Activated CD4-positive, alpha-beta T cell treated with anti-CD3 and anti-CD28 coated beads for 36 hours (primary cell): ENCODE measurements at regions not wholly inside any gene's neighbourhood (a gene's known extent, or its start where the extent isn't known, plus 50 kb on each side); places are given as distances from the start of the nearest gene placed in this dataset.
"Not testable (repeated sequence)": the region's sequence is repeated elsewhere in the genome, so short reads cannot be mapped to it uniquely, and the experiment has no call there.

Experiments used
- ATAC-seq: fragments of 200-7000 bp; cut with Tn5 transposase; one replicate; pipeline ENCODE4 v1.10.0; 2021; ENCODE audit warnings: mild to moderate bottlenecking, moderate library complexity
- CTCF ChIA-PET: fragments of 350-600 bp; sonication (Branson Sonifier 250); formaldehyde crosslinking; loops from one replicate; lab custom pipeline; 2021; ENCODE audit warnings: antibody characterized with exemption; lab: Charles Lee
- POLR2A ChIA-PET: fragments of 350-600 bp; sonication (Branson Sonifier 250); formaldehyde crosslinking; loops from one replicate; lab custom pipeline; 2021; ENCODE audit warnings: antibody characterized with exemption, inconsistent platforms; lab: Charles Lee
- DNase-seq: peaks from one replicate; pipeline ENCODE4 v3.0.0-alpha.2; 2020
- H3K27ac Mint-ChIP-seq: one replicate; pipeline ENCODE4 v1.8.0; 2021; ENCODE audit warnings: mixed read lengths
- H3K27me3 Mint-ChIP-seq: one replicate; pipeline ENCODE4 v1.8.0; 2021; ENCODE audit warnings: mixed read lengths
- H3K36me3 Mint-ChIP-seq: one replicate; pipeline ENCODE4 v1.8.0; 2021; ENCODE audit warnings: low read depth, mixed read lengths
- H3K4me1 Mint-ChIP-seq: one replicate; pipeline ENCODE4 v1.8.0; 2021; ENCODE audit warnings: mixed read lengths
- H3K4me3 Mint-ChIP-seq: one replicate; pipeline ENCODE4 v1.8.0; 2021; ENCODE audit warnings: mild to moderate bottlenecking, moderate library complexity, mixed read lengths
- H3K9me3 Mint-ChIP-seq: one replicate; pipeline ENCODE4 v1.8.0; 2021; ENCODE audit warnings: low read depth, mixed read lengths
- intact Hi-C, 2 experiments: fragments of 100-400 bp; cut with DNase I in 1 of 2; cut with micrococcal nuclease in 1 of 2; formaldehyde crosslinking; loops; one replicate each; pipeline versions ENCODE4 v1.14.2 to v1.15.1; 2022 to 2024; cut with DNase I, micrococcal nuclease

DNA sequence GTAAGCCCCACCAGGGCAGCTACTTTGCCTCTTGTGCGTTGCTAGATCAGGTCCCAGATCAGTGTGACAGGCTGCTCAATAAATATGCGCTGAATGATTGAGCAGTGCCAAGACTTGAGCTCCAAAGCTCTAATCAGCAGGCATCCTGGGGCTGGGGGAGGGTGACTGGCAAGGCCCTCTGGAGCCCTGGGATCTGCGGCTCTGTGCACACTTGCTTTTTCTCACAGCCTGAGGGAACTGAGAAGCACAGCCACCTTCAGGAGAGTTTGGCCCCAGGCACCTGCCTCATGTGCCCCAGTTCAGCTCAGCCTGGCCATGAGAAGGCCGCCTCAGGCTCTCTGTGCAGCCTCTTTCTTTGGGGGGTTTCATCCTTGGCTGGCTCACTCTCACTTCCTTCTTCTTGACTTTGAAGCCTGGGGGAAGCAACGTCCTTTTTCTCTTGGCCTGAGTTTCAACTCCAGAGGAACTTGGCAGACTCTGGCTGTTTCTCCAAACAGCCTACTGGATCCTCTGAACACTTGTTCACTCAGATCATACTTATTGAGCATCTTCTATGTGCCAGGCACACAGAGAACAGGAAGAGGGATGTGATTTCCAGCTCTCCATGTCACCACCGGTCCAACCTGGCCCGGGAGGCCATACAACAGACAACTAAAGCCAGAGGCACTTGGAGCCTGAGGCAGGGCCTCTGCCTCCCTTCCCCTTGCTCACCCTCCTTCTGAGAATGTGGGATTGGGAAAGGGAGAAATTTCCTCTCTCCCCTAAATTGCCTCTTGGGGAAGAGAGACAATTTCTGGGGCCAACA lies 114.0 kb downstream of the VEGFA start:
- Mint-ChIP-seq H3K27ac (no peak overlapping the region), H3K27me3 (no peaks in the 10 kb centered on the region), H3K4me1 (no peaks in the 10 kb centered on the region), H3K36me3 (no peaks in the 10 kb centered on the region), H3K4me3 (no peak overlapping the region), H3K9me3 (no peaks in the 10 kb centered on the region)
- CTCF ChIA-PET = interaction anchor here (0.6 kb wide), 1 partner anchor 16 kb away, joined by 3 read pairs; no protein-coding TSS in a partner anchor
- DNase-seq = no peak
- no peak for ATAC-seq
- intact Hi-C loops = no loop called here
- POLR2A ChIA-PET = interaction anchor here (0.6 kb wide), 1 partner anchor 9 kb away, joined by 3 read pairs; no protein-coding TSS in a partner anchor

DNA sequence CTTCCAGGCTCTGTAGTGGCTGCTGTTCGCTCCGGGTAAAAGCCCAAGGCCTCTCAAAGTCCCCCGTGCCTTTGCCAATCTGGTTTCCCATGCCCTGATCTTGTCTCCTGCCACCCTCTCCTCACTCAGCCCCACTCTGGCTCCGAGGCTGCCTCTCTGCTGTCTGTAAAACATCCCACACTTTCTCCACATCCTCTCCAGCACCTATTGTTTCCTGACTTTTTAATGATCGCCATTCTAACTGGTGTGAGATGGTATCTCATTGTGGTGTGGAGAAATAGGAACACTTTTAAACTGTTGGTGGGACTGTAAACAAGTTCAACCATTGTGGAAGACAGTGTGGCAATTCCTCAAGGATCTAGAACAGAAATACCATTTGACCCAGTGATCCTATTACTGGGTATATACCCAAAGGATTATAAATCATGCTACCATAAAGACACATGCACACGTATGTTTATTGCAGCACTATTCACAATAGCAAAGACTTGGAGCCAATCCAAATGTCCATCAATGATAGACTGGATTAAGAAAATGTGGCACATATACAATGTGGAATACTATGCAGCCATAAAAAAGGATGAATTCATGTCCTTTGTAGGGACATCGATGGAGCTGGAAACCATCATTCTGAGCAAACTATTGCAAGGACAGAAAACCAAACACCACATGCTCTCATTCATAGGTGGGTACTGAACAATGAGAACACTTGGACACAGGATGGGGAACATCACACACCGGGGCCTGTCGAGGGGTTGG lies 112.9 kb downstream of the VEGFA start:
- H3K27me3 Mint-ChIP-seq, POLR2A ChIA-PET, DNase-seq, H3K4me1 Mint-ChIP-seq, H3K36me3 Mint-ChIP-seq, H3K9me3 Mint-ChIP-seq, ATAC-seq, H3K27ac Mint-ChIP-seq, H3K4me3 Mint-ChIP-seq, intact Hi-C loops, CTCF ChIA-PET: not testable (repeated sequence)

DNA sequence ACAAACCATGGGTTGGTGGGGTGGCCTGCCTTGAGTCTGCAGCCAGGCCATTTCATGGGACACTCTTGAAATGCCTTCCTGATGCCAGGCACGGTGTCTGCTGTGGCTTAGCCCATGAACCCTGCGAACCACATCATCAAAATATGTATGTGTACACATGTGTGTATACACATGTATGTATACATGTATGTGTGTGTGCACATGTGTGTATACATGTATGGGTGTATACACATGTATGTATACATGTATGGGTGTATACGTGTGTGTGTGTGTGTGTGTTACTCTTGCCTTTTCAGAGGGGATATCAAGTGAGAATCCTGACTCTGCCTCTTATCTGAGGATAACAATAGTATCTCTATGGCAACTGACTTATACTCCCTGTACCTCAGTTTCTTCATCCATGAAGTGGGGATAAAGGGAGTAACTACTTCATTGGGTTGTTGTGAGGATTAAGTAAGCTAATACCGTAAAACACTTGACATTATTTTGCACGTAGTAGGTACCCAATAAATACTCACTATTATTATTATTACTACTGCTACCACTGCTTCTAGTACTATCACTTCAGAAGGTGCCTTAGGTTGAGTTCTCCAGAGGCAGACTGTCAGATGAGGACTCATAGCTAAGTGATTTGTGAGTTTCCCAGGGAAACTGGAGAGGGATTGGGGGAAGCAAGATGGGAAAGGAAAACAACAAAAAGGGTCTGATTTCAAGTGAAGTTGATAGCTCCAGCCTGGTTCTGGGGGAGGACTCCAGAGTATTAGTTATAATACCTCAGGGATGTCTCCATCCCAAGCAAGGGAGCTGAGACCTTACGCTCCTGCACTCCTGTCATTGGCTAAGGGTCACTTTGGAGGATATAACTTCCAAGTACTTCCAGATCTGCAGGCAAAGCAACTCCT lies 110.5 kb downstream of the VEGFA start:
- H3K4me3 Mint-ChIP-seq = no peak overlapping the region
- ChIA-PET POLR2A (no interaction called here), CTCF (interaction anchor here (0.6 to 1.5 kb wide), 2 partner anchors 16 to 107 kb away, joined by 3 to 5 read pairs; no protein-coding TSS in a partner anchor)
- intact Hi-C loops = no loop called here
- no peaks in the 10 kb centered on the region for H3K27me3 Mint-ChIP-seq
- no peaks in the 10 kb centered on the region for H3K4me1 Mint-ChIP-seq
- H3K27ac Mint-ChIP-seq = no peak overlapping the region
- no peak for DNase-seq
- no peaks in the 10 kb centered on the region for H3K9me3 Mint-ChIP-seq
- no peaks in the 10 kb centered on the region for H3K36me3 Mint-ChIP-seq
- ATAC-seq = no peak

DNA sequence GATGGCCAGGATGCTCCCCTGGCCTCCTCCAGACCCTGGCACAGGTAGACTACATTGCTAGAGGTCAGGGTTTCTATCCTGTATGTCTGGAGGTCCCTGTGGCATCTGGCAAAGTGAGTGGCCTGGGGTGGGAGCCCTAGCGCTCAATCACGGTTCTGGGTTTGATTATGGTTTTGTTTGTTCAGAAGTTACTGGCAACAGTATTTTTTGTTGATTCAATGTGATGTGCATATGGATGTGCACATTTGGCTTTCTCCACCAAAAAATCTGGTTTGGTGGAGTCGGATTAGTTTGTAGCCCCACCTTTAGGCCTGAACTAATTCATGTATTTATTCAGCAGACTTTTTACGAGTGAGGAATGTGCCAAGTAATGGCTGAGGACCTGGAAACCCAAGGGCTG lies 109.7 kb downstream of the VEGFA start:
- ATAC-seq (no peak), DNase-seq (no peak)
- ChIA-PET CTCF (no interaction called here), POLR2A (no interaction called here)
- Mint-ChIP-seq H3K9me3 (no peaks in the 10 kb centered on the region), H3K4me3 (no peak overlapping the region), H3K27ac (no peak overlapping the region), H3K27me3 (no peaks in the 10 kb centered on the region), H3K36me3 (no peaks in the 10 kb centered on the region), H3K4me1 (no peaks in the 10 kb centered on the region)
- intact Hi-C loops = no loop called here

DNA sequence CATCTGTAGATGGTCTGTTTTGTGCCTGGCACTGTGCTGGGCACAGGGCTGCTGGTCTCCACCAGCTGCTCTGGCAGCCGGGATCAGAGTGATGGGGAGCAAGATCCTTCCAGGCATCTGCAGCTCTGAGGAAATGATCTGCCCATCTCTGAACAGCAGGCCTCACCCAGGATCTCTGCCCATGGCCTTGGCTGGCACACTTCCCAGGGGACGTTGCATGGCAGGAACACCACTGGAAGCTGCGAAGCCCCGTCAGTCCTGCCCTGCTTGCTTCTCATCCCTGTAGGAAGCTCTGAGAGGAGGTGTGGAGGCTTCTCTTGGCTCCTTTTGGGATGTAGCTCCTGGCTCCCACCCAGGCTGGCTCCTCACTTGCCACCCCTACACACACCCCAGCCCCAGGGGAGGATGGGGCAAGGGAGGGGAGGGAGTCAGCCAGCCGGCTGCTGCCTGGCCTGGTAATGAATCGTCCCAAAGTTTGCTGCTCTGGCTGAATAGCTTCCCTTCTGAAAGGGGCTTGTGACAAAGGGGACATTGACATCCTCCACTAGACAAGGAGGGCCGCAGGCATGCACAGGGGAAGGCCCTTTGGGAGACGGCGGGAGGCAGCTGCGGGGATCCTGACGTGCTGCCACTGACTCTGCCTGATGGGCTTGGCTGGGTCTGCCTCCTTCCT lies 108.9 kb downstream of the VEGFA start:
- no peaks in the 10 kb centered on the region for H3K4me1 Mint-ChIP-seq
- no peak for ATAC-seq
- ChIA-PET CTCF (no interaction called here), POLR2A (no interaction called here)
- no peak overlapping the region for H3K4me3 Mint-ChIP-seq
- intact Hi-C loops = no loop called here
- no peak overlapping the region for H3K27ac Mint-ChIP-seq
- DNase-seq = no peak
- H3K36me3 Mint-ChIP-seq = no peaks in the 10 kb centered on the region
- no peaks in the 10 kb centered on the region for H3K27me3 Mint-ChIP-seq
- no peaks in the 10 kb centered on the region for H3K9me3 Mint-ChIP-seq

DNA sequence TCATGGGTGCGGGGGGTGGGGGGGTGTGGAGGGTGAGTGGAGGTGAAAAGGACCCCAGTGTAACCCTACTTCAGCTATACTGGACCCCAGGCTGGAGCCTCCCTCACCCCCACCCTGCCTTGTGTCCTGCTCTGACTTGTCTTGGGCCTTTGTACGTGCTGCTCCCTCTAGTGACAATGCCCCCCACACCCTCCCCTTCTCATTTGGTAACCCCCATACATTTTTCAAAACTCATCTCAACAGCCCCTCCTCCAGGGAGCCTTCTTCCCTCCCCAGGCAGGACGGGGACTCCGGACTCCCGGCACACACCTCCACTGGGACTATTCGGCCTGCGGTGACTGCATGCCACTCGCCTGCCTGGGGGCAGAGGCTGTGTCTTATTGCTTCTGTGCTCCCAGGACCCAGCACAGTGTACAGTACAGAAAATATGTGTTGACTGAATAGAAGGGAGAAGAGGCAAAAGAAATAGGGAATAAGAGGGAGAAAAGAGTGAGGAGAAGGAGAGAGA lies 108.2 kb downstream of the VEGFA start:
- H3K4me1 Mint-ChIP-seq = no peaks in the 10 kb centered on the region
- ATAC-seq (no peak), DNase-seq (no peak)
- no peak overlapping the region for H3K4me3 Mint-ChIP-seq
- no peaks in the 10 kb centered on the region for H3K9me3 Mint-ChIP-seq
- POLR2A ChIA-PET = no interaction called here
- intact Hi-C loops = no loop called here
- CTCF ChIA-PET = no interaction called here
- no peak overlapping the region for H3K27ac Mint-ChIP-seq
- H3K36me3 Mint-ChIP-seq = no peaks in the 10 kb centered on the region
- H3K27me3 Mint-ChIP-seq = no peaks in the 10 kb centered on the region

DNA sequence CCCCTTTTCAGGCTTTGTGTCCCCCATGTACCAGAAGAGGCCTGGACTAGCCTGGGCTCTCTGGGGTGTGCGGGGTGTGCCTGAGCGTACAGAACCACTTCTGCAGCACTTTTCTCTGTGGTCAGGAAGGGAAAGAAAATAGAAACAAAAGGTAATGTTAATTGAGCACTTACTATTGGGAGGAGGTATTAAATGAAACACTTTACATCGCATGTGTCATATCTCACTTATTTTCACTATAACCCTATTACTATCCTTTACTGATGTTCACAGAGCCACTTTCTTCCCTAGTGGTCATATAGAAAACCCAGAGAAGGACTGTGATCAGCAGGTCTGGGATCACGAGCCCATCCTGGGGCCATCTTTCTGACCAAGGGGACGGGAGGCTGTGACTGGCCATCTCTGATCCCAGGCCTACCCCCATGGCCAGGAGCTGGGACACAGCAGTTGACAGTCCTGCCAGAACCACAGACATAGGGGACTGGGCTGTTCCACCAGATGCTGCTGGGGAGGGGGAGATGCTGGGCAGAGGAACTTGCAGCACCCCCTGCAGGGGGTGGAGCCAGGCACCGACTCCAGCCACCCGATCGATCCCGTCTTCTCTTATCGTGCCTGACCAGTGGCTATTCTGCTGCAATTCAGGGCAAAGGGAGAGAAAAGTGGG lies 107.6 kb downstream of the VEGFA start:
- no peak for ATAC-seq
- Mint-ChIP-seq H3K9me3 (no peaks in the 10 kb centered on the region), H3K27me3 (no peaks in the 10 kb centered on the region), H3K4me1 (no peaks in the 10 kb centered on the region), H3K4me3 (no peak overlapping the region), H3K36me3 (no peaks in the 10 kb centered on the region), H3K27ac (no peak overlapping the region)
- ChIA-PET CTCF (no interaction called here), POLR2A (no interaction called here)
- no peak for DNase-seq
- intact Hi-C loops = no loop called here

DNA sequence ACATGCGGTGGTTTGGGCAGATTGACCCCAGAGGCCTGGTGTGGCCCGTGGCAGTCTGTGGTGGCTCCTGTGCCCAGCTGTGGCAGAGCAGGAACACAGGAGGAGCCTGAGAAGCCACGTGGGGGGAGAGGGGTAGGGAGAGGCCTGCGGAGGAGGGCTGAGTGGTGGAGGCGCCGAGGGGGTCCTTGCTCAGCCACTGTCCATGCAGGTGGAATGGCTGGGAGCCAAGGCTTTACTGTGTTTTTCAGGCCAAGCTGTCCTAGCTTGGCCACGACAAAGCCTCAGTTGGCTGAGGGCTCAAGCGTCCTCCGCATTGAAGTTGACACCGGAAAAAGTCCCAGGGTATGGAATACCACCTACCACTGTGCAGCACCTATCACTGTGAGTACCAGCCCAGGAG lies 107.0 kb downstream of the VEGFA start:
- CTCF ChIA-PET = no interaction called here
- POLR2A ChIA-PET = no interaction called here
- intact Hi-C loops = no loop called here

DNA sequence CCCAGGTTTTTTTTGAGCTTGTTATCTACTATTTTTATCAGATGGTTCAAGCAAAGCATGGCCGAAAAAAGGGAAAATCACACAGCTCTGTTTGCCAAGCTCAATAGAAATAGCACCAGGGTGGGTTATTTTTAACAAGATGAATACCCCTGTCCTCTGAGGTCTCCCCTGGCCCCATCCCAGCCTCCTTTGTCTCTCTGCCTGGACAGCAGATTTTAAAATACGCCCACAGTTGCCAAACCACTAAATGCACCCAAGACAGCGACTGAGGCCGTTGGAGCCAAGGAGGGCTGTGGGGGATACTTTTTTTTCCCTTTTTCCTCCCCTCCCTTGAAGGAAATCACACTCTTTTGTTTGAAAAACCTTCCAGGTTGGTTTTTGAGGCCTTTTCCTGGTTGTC lies 106.6 kb downstream of the VEGFA start:
- DNase-seq = no peak
- intact Hi-C loops = no loop called here
- no peaks in the 10 kb centered on the region for H3K36me3 Mint-ChIP-seq
- POLR2A ChIA-PET = no interaction called here
- H3K27ac Mint-ChIP-seq = no peak overlapping the region
- no peak for ATAC-seq
- H3K9me3 Mint-ChIP-seq = no peaks in the 10 kb centered on the region
- CTCF ChIA-PET = interaction anchor here (0.6 kb wide), 1 partner anchor 199 kb away, joined by 3 read pairs; no protein-coding TSS in a partner anchor
- no peaks in the 10 kb centered on the region for H3K27me3 Mint-ChIP-seq
- no peaks in the 10 kb centered on the region for H3K4me1 Mint-ChIP-seq
- H3K4me3 Mint-ChIP-seq = no peak overlapping the region

More for the DNA sequence above, 107.0 kb downstream of the VEGFA start:
- DNase-seq (no peak), ATAC-seq (no peak)
- Mint-ChIP-seq H3K4me1 (no peaks in the 10 kb centered on the region), H3K9me3 (no peaks in the 10 kb centered on the region), H3K27me3 (no peaks in the 10 kb centered on the region), H3K27ac (no peak overlapping the region), H3K4me3 (no peak overlapping the region), H3K36me3 (no peaks in the 10 kb centered on the region)

DNA sequence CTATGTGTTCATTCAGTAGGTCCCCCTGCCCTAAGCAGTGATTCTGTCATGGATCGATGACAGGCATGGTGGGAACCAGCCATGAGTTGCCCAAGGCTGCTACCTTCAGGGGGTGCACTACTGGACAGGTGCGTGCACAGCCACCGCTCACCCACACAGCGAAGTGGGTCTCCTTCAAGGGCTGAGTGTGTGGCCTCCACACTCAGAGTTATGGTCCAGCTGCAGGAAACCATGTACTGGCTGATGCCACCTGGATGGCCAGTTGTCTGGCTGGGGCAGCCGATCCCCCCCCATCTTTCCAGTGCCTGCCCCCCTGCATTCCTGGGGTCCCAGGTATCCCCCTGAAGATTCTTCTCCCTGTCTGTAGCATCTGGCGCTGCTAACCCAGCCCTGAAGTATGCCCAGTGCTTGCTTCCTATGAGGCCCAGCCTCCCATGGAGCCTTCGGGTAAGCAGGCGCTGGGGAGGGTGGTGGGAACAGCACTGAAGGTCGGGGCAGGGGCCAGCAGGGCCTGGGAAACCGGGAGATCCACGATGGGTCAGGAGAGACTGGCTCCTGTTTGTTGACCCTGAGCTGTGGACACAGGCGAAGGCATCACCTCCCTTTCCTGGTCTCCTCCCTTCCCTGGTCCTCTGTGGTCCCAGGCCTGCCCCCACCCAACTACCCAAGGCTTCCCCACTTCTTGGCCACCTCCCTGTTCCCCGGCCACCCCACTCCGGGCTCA lies 106.0 kb downstream of the VEGFA start:
- CTCF ChIA-PET = interaction anchor here (0.6 kb wide), 1 partner anchor 199 kb away, joined by 3 read pairs; no protein-coding TSS in a partner anchor
- no peaks in the 10 kb centered on the region for H3K27me3 Mint-ChIP-seq

More for the DNA sequence above, 106.0 kb downstream of the VEGFA start:
- DNase-seq (no peak), ATAC-seq (no peak)
- Mint-ChIP-seq H3K27ac (no peak overlapping the region), H3K4me3 (no peak overlapping the region), H3K9me3 (no peaks in the 10 kb centered on the region), H3K36me3 (no peaks in the 10 kb centered on the region), H3K4me1 (no peaks in the 10 kb centered on the region)
- intact Hi-C loops = no loop called here
- POLR2A ChIA-PET = no interaction called here
